Neuronal stem cell (in vitro differentiated cells): ENCODE measurements at regions not wholly inside any gene's neighbourhood (a gene's known extent, or its start where the extent isn't known, plus 50 kb on each side); places are given as distances from the start of the nearest gene placed in this dataset.
A peak's percentile ranks its signal among the peaks of the same experiment; 100 is the strongest.

ENCODE experiments used
- DNase-seq: peaks from one replicate; pipeline ENCODE4 v3.0.0-alpha.2; 2013; ENCODE audit warnings: low spot score
- H2AFZ ChIP-seq: one replicate; pipeline ENCODE4 v1.6.1; 2013; ENCODE audit warnings: mild to moderate bottlenecking, low read length, inconsistent platforms
- H2AK5ac ChIP-seq: 2 replicates; pipeline ENCODE4 v1.6.1; 2013; ENCODE audit warnings: low read depth, mild to moderate bottlenecking, inconsistent platforms, low read length, moderate library complexity, mixed read lengths
- H2BK120ac ChIP-seq: 2 replicates; pipeline ENCODE4 v1.6.1; 2013; ENCODE audit warnings: low read depth, mild to moderate bottlenecking, inconsistent platforms, low read length, moderate library complexity, mixed read lengths
- H2BK12ac ChIP-seq: one replicate; pipeline ENCODE4 v1.6.1; 2013; ENCODE audit warnings: low read length, inconsistent platforms
- H2BK15ac ChIP-seq: 2 replicates; pipeline ENCODE4 v1.6.1; 2013; ENCODE audit warnings: mild to moderate bottlenecking, low read length, inconsistent platforms, mixed read lengths
- H2BK5ac ChIP-seq: one replicate; pipeline ENCODE4 v1.6.1; 2013; ENCODE audit warnings: inconsistent platforms, mild to moderate bottlenecking, low read length, moderate library complexity
- H3K14ac ChIP-seq: one replicate; pipeline ENCODE4 v1.6.1; 2013; ENCODE audit warnings: low read length, inconsistent platforms
- H3K18ac ChIP-seq: 2 replicates; pipeline ENCODE4 v1.6.1; 2013; ENCODE audit warnings: low read length, inconsistent platforms
- H3K23ac ChIP-seq: 2 replicates; pipeline ENCODE4 v1.6.1; 2013; ENCODE audit warnings: low read depth, mild to moderate bottlenecking, mixed read lengths, low read length, inconsistent platforms; ENCODE audit not compliant: poor library complexity
- H3K27ac ChIP-seq: replicated peaks from 3 replicates; pipeline ENCODE4 v1.5.1; 2013; ENCODE audit warnings: low read length, inconsistent platforms
- H3K27me3 ChIP-seq, 3 experiments: 2 replicates each; pipeline ENCODE4 v1.6.1; 2013; ENCODE audit warnings: low read length in 3 of 3, mild to moderate bottlenecking in 2 of 3, inconsistent platforms in 1 of 3, low read depth in 1 of 3, mixed read lengths in 1 of 3, moderate library complexity in 1 of 3; ENCODE audit not compliant: control insufficient read depth in 3 of 3, insufficient read depth in 3 of 3
- H3K36me3 ChIP-seq, 2 donors: replicated peaks in 1 of 2; 2 replicates each; pipeline ENCODE4 v1.6.1; 2013; ENCODE audit warnings: low read length in 2 of 2; ENCODE audit not compliant: control insufficient read depth in 2 of 2, insufficient read depth in 2 of 2
- H3K4ac ChIP-seq: 2 replicates; pipeline ENCODE4 v1.6.1; 2013; ENCODE audit warnings: inconsistent platforms, mild to moderate bottlenecking, low read length, moderate library complexity
- H3K4me1 ChIP-seq, 2 donors: 1 replicate in 1 of 2; 2 replicates in 1 of 2; pipeline ENCODE4 v1.6.1; 2013; ENCODE audit warnings: low read length in 2 of 2, low read depth in 1 of 2; ENCODE audit not compliant: control insufficient read depth in 2 of 2, insufficient read depth in 1 of 2
- H3K4me2 ChIP-seq: one replicate; pipeline ENCODE4 v1.6.1; 2013; ENCODE audit warnings: mild to moderate bottlenecking, low read length, inconsistent platforms; ENCODE audit not compliant: insufficient read depth, poor library complexity, severe bottlenecking
- H3K4me3 ChIP-seq, 2 donors: 2 replicates each; pipeline ENCODE4 v1.5.1; 2013; ENCODE audit warnings: low read length in 2 of 2, mild to moderate bottlenecking in 2 of 2, inconsistent platforms in 1 of 2, moderate library complexity in 1 of 2
- H3K79me1 ChIP-seq: one replicate; pipeline ENCODE4 v1.6.1; 2013; ENCODE audit warnings: low read depth, mild to moderate bottlenecking, inconsistent platforms, low read length, moderate library complexity
- H3K9ac ChIP-seq: one replicate; pipeline ENCODE4 v1.6.1; 2013; ENCODE audit warnings: mild to moderate bottlenecking, low read depth, low read length, inconsistent platforms; ENCODE audit not compliant: poor library complexity
- H3K9me3 ChIP-seq, 2 donors: replicated peaks in 1 of 2; 2 replicates each; pipeline versions ENCODE3 to v1.6.1; 2013; ENCODE audit warnings: low read length in 2 of 2, mild to moderate bottlenecking in 2 of 2, inconsistent platforms in 1 of 2, low read depth in 1 of 2, mixed read lengths in 1 of 2, moderate library complexity in 1 of 2; ENCODE audit not compliant: control insufficient read depth in 2 of 2, insufficient read depth in 1 of 2
- H4K8ac ChIP-seq: one replicate; pipeline ENCODE4 v1.6.1; 2013; ENCODE audit warnings: low read depth, mild to moderate bottlenecking, inconsistent platforms, low read length, moderate library complexity
- H4K91ac ChIP-seq: one replicate; pipeline ENCODE4 v1.6.1; 2013; ENCODE audit warnings: low read length, low read depth, mild to moderate bottlenecking, inconsistent platforms; ENCODE audit not compliant: poor library complexity
- WGBS, 2 donors: extraction: QIAGEN DNeasy Blood & Tissue Kit; methylation state at CpG; one replicate each; pipeline ENCODE4 v1.1.7; 2013; ENCODE audit warnings: missing lambda C conversion rate in 2 of 2, mixed read lengths in 1 of 2; ENCODE audit not compliant: insufficient read length in 2 of 2, insufficient replicate concordance in 1 of 2; ENCODE audit errors: extremely low coverage in 2 of 2; 5-methylcytosine and 5-hydroxymethylcytosine counted together

- no peak overlapping the region for H2BK15ac ChIP-seq
- no peak overlapping the region for H3K4ac ChIP-seq
- H3K4me3 ChIP-seq, result no peak overlapping the region
- H3K18ac ChIP-seq, result peak overlapping the region; percentile 41
- H3K23ac ChIP-seq, result no peak overlapping the region
- H3K4me1 ChIP-seq, result no peaks in the 10 kb centered on the region
- H2BK5ac ChIP-seq, result no peak overlapping the region
- no peak for DNase-seq
- no peak overlapping the region for H4K91ac ChIP-seq
- H3K14ac ChIP-seq, result no peak overlapping the region
- H2AFZ ChIP-seq, result no peak overlapping the region
- H2BK12ac ChIP-seq, result no peak overlapping the region
- no peak overlapping the region for H3K9ac ChIP-seq
- no peak overlapping the region for H3K4me2 ChIP-seq
- no peaks in the 10 kb centered on the region for H3K27me3 ChIP-seq
- no peak overlapping the region for H2AK5ac ChIP-seq
- no CpG with 5 or more reads among the region's 3 CpGs for WGBS, 2 donors
- H2BK120ac ChIP-seq, result no peak overlapping the region
- no peaks in the 10 kb centered on the region for H3K36me3 ChIP-seq
- H3K27ac ChIP-seq, result no peak overlapping the region
- H4K8ac ChIP-seq, result no peak overlapping the region
- H3K9me3 ChIP-seq, result no peaks in the 10 kb centered on the region
- no peaks in the 10 kb centered on the region for H3K79me1 ChIP-seq
These were observed 510.9 kb downstream of the PTPRU start for GRCh38 chr1:29747196-29747595.

- H2BK5ac ChIP-seq, result no peak overlapping the region
- no peak overlapping the region for H2BK15ac ChIP-seq
- no peak overlapping the region for H2BK120ac ChIP-seq
- no peak overlapping the region for H3K4ac ChIP-seq
- WGBS, 2 donors, result no CpG with 5 or more reads among the region's 5 CpGs
- H2AFZ ChIP-seq, result no peak overlapping the region
- no peaks in the 10 kb centered on the region for H3K79me1 ChIP-seq
- H3K4me1 ChIP-seq, result no peaks in the 10 kb centered on the region
- no peak for DNase-seq
- no peak overlapping the region for H3K18ac ChIP-seq
- H3K27ac ChIP-seq, result no peak overlapping the region
- no peak overlapping the region for H3K4me2 ChIP-seq
- no peak overlapping the region for H4K8ac ChIP-seq
- H3K23ac ChIP-seq, result no peak overlapping the region
- H3K14ac ChIP-seq, result no peak overlapping the region
- no peak overlapping the region for H2BK12ac ChIP-seq
- H3K4me3 ChIP-seq, result no peak overlapping the region
- no peak overlapping the region for H4K91ac ChIP-seq
- no peaks in the 10 kb centered on the region for H3K27me3 ChIP-seq
- no peaks in the 10 kb centered on the region for H3K36me3 ChIP-seq
- H3K9me3 ChIP-seq, result no peaks in the 10 kb centered on the region
- no peak overlapping the region for H2AK5ac ChIP-seq
- H3K9ac ChIP-seq, result no peak overlapping the region
These were observed 509.8 kb downstream of the PTPRU start for GRCh38 chr1:29746076-29746665.

- Histone ChIP-seq H3K4me3 (no peak overlapping the region), H3K36me3 (no peaks in the 10 kb centered on the region), H2AK5ac (no peak overlapping the region), H3K27ac (no peak overlapping the region), H3K4me2 (no peak overlapping the region), H3K23ac (no peak overlapping the region), H3K27me3 (no peaks in the 10 kb centered on the region), H3K14ac (no peak overlapping the region), H2BK12ac (no peak overlapping the region), H3K18ac (peak overlapping the region; percentile 32), H3K9me3 (no peaks in the 10 kb centered on the region), H4K8ac (no peak overlapping the region), H3K79me1 (no peaks in the 10 kb centered on the region), H2BK5ac (no peak overlapping the region), H3K9ac (no peak overlapping the region), H2AFZ (no peak overlapping the region), H3K4ac (no peak overlapping the region), H2BK120ac (no peak overlapping the region), H4K91ac (no peak overlapping the region), H3K4me1 (no peaks in the 10 kb centered on the region), H2BK15ac (no peak overlapping the region)
- no peak for DNase-seq
- WGBS, 2 donors, result no CpG with 5 or more reads among the region's 6 CpGs
These were observed 508.6 kb downstream of the PTPRU start for GRCh38 chr1:29744684-29745490.

GRCh38 chr1:29743931-29744330 lies 507.6 kb downstream of the PTPRU start:
- H3K36me3 ChIP-seq, result no peaks in the 10 kb centered on the region

More at GRCh38 chr1:29743931-29744330, 507.6 kb downstream of the PTPRU start:
- no CpG with 5 or more reads among the region's 7 CpGs for WGBS, 2 donors
- Histone ChIP-seq H3K4me3 (no peak overlapping the region), H3K27ac (no peak overlapping the region), H4K91ac (no peak overlapping the region), H3K4me2 (no peak overlapping the region), H3K18ac (no peak overlapping the region), H2BK12ac (no peak overlapping the region), H3K79me1 (no peaks in the 10 kb centered on the region), H3K23ac (no peak overlapping the region), H3K4me1 (no peaks in the 10 kb centered on the region), H3K14ac (no peak overlapping the region), H2BK15ac (no peak overlapping the region), H3K4ac (no peak overlapping the region), H2BK120ac (no peak overlapping the region), H3K9me3 (no peaks in the 10 kb centered on the region), H3K27me3 (no peaks in the 10 kb centered on the region), H2BK5ac (peak overlapping the region; percentile 26), H3K9ac (no peak overlapping the region), H2AFZ (no peak overlapping the region), H2AK5ac (no peak overlapping the region), H4K8ac (no peak overlapping the region)
- no peak for DNase-seq
